Left hindlimb (tissue), 1 donor: ENCODE measurements at regions not wholly inside any gene's neighbourhood (a gene's known extent, or its start where the extent isn't known, plus 50 kb on each side); places are given as distances from the start of the nearest gene placed in this dataset.
"Not testable (repeated sequence)": the region's sequence is repeated elsewhere in the genome, so short reads cannot be mapped to it uniquely, and the experiment has no call there.

ENCODE experiments used
- DNase-seq: peaks from one replicate; pipeline ENCODE4 v3.0.0-alpha.2; 2018

DNA sequence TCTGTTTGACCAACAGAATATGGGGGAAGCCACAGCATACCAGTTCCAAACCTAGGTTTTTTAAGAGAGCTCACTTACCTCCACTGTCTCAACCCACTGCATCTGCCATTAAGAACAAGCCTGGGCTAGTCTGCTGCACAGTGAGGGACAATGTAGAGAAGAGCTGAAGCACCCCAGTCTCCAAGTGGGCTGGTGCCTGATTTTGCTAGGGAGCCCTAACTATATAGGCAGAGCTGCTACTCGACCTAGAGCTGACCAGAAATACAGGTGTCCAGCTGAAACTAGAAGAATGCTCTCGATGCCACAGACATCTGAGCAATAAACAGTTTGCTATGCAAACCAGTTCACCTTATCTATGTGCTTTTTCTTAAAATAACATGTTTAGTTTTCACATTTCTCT is 106.9 kb upstream of the BET1 start:
- DNase-seq, result no peak

DNA sequence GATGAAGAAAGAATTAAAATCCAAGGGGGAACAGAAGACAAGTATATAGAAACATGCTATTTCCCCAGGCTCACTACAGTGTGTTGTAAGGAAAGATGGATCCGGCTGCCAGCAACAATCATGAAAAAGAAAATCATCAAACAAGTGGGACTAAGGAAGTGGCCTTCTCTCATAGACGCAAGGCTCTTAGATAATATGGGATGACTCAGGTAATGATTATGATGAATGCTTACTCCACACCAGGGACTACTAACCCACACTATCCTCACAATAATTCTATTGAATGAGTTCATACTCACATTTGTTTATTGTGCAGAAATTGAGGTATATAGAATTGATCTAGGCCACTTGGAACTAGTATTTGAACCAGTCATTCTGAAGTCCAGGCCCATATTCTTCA is 111.2 kb upstream of the BET1 start:
- no peak for DNase-seq

DNA sequence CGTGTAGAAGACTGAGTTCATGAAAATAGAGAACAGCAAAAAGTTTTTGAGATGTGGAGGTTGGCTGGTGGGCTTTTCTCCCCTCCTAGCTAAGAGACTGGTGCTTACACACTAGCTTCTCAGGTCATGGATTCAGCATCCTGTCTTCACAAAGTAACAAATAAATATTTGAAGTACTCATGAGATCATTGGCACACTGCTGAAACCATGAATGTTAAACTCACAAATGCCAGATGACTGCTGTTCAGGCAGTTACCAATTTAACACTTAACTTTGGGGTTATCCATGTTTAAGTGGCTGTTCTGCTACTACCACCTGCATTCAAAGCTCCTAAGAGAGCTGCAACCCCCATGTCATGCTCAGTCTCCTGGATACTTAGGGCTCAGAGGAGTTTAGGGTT is 119.0 kb upstream of the BET1 start:
- DNase-seq, result no peak

DNA sequence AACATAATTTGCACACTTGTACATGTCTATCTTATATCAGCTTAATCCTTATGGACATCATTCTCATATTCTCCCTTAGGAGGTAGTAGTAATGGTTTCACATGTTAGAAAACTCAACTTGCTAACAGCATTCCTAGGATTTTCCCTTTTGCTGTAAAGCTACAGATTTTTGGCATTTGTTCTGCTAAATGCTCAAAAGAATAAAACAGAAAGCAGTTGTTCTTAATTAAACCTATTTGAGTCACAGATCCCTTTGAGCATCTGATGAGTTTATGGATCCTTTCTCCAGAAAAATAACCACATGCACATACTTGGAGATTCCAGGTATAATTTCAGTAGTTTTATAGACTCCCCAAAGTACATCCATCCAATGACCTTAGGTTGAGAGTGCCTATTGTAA is 122.9 kb upstream of the BET1 start:
- no peak for DNase-seq

DNA sequence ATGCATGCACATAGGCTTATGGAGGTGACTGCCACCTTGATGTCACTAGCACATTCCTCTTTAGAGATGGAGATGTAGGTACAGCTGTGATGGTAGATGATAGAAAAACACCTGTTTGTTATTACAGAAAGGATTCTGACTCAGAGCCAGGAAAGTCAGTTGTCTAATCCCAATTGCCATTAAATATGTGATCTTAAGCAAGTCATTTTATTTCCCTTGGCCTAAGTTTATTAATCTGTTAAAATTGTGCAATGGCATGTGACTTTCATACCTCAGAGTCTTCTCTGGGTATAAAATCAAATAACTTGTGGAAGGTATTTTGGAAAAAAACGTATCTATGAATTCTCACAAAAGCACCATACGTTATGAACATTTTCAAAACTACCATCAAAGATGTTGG is 123.9 kb upstream of the BET1 start:
- DNase-seq, result no peak

DNA sequence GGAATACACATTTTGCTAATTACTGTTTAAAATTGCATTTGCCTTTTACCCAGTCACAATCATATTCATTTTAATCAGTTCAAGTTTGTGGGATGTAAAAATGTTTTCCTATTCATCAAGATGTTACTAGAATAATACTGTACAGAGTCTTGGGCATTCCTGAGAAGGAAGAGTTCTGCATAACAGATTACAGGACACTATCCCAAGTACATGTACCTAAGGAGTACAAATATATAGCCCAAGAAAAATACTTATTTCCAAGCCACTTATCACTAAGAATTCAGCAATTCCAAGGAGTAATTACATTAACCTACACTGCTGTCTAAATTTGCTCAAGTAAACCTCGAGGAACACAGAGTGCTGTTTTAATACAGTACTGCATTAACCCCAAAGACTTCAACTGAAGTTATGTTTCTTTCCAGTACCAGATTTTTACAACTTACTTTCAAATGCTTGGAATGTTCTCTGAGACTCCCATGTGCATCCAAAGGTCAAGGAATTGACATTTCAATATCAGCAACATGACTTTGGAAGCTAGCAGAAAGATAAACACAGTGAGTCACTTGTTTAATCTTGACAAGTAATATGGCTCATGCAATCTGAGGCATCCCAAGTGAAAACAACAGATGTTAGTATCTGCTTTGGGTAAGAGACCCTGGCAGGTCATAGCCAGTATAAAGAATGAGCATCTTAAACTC is 125.4 kb upstream of the BET1 start:
- no peak for DNase-seq

DNA sequence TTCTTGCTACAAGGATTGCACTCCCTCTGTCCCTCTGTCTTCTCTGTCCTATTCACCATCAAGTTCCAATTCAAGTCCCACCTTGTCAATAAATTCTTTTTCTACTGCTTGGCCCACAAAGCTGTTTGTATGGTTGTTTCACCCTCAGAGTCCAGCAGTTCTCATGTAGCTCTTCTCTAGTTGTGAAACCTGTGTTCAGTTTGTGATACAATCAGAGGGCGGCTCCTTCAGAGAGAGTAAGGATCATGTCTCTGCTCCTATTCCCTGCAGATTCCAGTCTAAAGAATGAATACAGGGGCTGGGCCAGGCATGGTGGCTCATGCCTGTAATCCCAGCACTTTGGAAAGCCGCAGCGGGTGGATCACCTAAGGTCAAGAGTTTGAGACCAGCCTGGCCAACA is 126.6 kb upstream of the BET1 start:
- DNase-seq, result no peak

DNA sequence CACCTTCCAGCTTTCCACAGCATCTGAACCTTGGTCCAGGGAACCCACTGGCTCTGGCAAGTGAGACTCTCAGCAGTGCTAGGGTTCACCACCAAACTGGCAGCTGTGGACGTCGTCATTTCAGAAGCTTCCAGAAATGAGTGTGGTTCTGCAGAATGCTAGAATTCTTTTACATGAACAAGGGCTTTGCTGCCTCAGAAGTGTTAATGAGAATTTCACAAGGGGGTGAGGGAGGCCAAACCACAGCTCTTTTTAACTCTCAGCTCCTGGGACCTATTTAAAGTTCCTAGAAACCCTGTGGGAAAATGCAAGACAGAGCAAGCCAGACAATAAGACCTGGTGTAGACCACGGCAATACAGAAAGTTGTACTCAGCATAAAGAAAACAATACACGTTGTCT is 129.3 kb upstream of the BET1 start:
- no peak for DNase-seq

DNA sequence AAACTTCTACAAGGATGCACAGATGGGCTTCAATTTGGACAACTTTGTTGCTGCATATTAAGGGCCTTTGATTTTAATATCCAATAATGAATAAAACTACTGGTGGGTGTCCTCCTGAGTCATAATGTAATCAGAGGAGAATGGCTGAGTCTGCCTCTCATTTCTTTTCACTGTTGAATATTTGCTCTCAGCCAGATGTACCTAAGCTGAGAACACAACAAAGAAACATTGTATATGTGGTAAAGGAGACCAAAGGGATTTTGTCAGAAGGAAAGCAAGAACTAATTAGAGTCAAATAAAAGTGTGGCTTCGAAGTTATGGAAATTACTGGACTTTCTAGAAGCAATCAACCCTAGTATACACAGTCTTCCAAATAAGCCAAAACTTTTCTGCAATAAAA is 131.0 kb upstream of the BET1 start:
- no peak for DNase-seq

DNA sequence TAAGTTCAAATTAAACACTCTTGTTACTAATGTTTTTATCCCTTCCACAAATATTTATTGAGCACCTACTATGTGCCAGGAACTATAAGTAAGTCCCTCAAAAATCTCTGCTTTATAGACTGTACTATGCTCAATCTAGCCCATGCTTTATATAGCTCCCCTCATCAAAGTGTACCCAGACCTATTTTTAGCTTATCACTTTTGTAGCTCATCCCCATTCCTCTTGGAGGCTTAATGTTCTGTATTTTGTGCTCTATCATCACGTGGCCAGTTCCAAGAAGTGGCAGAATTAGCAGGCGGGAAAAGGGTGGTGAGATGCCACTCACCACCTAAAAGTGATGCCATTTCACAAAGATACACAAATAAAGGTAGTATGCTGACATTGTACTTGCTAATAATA is 138.1 kb upstream of the BET1 start:
- no peak for DNase-seq

DNA sequence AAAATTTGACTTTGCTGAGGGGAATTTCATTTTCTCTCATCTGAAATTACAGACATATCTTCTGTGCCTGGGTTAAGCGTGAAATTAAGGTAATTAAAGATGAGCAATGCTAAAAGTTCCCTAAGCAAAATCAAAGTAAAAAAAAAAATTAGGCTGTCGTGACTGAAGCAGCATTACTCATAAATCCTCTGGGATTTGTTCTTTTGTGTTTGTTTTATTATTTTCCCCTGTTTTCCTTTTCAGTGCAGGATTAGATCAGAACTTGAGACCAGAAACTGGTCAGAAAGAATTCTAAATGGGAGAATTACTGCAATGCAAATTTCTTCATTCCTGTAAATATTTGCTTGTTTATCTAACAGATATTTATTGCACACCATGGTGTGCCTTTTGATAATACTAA is 141.4 kb upstream of the BET1 start:
- no peak for DNase-seq

DNA sequence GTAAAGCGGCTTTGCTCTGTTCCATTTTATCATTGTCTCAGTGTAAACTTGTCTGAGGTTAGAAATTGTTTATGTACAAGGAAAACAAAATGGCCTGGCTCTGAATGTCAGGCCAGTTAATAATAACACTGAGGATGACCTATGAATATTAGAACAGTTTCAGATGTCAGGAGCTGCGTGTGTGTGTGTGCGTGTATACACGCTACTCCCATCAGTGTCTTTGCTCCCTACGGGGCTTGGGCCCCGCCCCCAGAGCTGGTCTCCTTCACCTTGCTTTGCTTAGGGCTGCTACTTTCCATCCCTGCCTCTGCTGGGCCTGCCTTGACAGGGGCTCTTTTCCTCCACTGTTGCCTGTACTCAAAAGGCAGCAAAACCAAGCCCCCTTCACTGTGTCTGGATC is 142.3 kb upstream of the BET1 start:
- DNase-seq, result no peak

DNA sequence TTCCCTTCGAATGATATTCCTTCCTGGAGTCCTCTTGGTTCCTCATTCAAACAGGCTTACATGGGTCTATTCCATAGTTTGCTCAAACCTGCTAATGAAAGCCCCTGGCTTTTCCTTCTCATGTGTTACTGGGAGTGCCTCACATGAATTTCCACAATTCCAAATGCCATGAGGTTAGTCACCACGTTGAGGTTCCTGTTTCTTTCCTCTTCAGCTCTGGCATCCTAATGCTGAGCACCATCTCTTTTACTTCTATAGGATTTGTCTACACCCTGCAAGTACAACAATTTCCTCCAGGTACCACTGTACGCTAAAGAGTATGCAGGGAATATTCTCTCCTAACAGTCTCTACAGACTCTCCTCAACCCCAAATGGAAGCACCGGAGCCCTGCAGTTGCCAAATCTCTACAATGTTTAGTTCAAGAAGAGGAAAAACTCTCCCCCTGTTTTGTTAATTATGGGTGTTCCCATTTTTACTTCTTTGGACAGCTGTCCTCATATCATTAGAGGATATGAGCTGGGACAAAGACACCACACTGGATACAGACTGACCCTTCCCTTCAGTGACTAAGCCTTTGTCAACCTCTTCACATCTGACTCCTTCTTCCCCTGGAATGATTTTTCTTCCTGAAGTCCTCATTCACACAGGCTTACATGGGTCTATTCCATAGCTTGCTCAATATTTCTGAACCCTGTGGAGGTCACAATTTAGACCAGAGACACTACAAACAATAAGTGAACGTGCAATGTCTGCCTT is 145.8 kb upstream of the BET1 start:
- DNase-seq, result no peak

DNA sequence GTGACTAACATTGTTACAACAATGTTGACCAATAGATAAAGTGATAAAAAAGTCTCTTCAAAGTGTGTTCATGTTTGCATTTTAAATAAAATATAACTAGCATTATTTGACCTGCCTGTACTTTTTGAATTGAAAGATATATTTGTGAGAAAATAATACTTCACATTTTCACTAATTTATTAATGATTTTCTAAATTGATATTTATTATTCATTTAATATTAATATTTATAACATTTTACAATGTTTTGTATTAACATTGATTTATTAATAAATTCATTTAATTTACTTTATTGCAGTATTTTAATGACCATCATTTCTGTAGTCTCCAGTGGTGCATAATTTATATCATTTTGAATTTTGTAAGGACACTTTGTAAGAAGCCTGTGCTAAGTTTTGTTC is 150.0 kb upstream of the BET1 start:
- DNase-seq, result no peak

DNA sequence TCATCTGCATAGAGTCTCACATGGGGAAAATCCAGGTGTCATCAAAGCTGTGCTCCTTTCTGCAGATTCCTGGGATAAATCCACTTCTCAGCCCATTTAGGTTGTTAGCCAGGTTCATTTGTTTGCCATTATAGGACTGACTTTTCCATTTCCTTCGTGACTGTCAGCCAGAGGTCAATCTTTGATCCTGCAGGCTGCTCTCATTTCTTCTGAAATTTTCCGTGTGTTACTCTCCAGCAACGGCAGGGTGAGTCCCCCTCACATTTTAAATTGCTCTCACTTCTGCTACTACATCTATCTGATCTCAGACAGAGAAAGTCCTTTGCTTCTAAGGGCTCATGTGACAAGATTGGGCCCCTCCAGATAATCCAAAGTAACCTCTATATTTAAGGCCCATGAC is 150.7 kb upstream of the BET1 start:
- DNase-seq, result peak; percentile 36

DNA sequence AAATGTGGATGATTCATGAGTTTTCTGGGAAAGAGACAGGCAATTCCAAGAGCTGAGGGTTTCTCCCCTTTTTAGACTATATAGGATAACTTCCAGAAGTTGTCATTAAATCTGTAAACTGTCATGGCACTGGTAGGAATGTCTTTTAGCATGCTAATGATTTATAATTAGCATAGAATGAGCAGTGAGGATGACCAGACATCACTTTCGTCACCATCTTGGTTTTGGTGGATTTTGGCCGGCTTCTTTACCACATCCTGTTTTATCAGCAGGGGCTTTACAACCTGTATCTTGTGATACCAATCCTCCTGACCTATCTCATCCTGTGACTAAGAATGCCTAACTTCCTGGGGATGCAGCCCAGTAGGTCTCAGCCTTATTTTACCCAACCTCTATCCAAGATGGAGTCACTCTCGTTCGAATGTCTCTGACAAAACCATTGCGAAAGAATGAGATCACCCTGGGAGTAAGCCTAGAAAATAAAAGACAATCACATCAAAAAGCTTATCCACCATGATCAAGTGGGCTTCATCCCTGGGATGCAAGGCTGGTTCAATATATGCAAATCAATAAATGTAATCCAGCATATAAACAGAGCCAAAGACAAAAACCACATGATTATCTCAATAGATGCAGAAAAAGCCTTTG is 153.6 kb upstream of the BET1 start:
- DNase-seq, result not testable (repeated sequence)

DNA sequence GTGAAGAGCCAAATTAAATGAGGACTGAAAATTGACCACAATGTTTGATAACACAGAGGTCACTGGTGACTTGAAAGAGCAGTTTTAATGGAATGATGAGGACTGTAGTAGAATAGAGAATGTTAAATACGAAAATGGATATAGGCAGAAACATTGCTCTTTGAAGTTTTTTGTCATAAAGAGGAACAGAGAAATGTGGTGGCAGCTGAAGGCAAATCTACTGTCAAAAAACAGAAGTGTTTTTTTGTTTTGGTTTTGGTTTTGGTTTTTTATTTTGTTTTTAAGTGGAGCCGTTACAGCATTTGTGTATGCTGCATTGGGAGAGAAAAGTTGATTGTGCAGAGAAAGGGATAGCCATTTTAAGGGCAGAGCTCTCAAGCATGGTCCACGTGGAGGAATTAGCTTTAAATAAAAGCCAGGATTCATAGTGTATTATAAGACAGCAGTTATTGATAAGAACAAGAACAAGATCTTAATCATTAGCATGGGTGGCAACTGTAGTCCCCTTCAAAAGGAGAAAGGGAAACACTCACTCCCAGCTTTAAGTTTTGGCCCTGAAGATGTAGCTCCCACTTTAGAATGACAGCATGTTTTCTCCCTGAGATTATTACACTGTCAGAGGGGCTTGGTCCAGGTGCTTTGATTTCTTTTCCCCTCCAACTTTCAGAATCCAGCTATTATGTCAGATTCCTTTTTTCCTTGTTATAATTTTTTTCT is 156.7 kb upstream of the BET1 start:
- no peak for DNase-seq

DNA sequence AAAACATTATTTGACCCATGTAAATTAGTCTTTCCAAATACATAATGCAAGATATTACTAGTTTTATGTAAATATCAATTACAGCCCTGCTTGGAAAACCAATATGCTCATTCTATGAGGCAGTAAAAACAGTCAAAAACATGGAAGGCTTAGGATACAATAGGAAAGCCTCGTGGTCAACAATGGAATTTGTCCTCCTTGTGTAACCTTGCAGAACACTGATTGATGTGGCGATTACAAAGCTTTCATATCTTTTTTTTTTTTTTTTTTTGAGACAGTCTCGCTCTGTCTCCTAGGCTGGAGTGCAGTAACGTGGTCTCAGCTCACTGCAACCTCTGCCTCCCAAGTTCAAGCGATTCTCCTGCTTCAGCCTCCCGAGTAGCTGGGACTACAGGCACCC is 157.3 kb upstream of the BET1 start:
- DNase-seq, result no peak

DNA sequence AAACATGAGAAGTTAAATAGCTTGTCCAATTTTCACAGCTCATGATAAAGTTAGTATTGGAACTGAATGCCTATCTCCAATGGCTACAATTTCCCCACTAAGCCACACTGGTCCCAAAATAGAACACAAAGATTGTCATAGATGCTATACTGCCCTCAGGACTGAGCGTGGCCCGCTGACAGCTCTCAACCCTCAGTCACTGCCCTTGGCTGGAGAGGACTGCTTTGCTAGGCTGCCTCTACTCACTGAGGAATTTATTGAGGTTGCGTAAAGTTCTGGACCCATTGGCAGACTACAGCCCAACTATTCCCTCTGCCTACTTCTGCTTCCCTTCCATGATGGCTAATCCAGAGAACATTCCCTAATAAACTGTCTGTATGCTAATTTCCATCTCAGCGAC is 165.5 kb upstream of the BET1 start:
- no peak for DNase-seq

DNA sequence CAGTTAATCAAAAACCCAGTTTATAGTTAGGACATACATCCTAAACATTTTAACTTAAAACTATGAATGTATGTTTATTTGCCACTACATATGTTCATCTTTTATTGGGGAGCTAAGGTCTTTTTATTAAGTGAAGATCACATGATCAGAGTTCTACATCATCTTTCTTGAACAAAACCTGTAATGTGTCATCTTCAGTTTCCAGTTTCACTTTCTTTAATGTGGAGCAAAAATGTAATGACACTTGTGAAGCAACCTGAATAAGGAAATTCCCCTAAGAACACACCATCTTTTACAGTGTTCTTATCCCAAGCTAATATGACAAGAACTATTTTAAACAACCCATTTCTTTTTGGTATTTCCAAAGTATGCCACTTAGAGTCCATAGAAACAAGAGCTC is 166.7 kb upstream of the BET1 start:
- no peak for DNase-seq

DNA sequence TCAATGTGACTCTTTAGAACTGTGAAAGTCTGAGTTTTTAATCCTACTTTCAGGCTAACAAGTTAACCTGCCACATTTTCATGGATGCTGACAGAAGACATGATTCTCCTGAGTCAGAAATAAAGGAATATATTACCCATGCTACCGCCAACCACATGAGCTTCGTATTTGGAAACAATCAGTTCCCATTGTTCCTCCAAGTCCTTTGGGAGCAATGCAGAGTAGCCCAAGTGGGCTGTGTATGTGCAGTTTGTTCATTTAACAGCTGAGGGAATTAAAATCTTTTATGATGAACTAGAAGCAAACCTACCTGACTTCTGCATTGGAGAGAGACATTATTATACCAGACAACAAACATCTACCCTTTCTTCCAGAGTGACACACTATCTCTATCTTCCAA is 169.3 kb upstream of the BET1 start:
- DNase-seq, result no peak

DNA sequence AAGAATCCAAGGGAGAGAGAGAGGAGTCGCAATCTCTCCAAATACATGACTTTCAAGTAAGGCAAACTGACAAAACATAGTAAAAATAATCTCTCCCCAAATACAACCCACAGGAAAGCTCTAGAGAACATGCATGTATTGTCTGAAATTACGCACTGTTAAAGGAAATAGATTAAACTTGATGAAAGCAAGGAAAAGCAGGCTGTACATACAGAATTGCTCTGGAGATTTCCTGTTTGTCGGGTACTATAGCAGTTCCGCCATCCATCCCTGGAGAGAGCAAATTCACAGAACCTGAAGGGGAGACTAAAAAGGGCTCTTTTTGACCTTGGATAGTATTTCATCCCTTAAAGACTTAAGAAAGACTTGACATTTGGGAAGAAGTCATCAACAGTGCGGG is 170.2 kb upstream of the BET1 start:
- no peak for DNase-seq

DNA sequence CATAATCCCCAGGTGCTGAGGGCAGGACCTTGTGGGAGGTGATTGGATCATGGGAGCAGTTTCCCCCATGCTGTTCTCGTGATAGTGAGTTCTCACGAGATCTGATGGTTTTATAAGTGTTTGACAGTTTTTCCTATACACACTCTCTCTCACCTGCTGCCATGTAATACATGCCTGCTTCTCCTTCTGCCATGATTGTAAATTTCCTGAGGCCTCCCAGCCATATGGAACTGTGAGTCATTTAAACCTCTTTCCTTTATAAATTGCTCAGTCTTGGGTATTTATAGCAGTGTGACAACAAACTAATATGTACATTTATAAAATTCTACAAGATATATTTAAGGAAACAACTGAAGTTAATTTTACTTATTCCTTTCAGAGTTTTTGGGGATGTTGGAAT is 170.8 kb upstream of the BET1 start:
- no peak for DNase-seq

DNA sequence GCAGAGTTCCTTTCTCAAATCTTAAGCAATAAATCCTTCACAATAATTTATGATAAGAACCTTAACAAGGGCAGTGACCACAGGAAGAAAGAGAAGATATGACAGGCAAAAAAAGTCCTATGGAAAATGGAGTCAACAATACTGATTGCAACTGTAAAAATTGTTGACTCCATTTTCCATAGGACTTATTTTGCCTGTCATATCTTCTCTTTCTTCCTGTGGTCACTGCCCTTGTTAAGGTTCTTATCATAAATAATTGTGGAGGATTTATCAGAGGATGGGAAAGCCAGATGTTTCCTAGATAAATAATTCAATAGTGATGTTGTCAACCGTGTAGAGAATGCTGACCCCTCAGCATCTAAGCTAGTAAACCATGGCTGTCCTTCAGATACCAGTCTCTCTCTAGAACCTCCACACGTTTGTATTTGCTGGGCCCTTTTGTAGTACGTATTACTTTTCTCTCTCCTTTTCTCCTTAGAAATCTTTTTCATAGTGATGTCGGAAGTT is 172.6 kb upstream of the BET1 start:
- no peak for DNase-seq
